Stimulated activated CD4-positive, alpha-beta T cell treated with anti-CD3 and anti-CD28 coated beads, Interleukin-2, amount 100 ng/mL, for 4 hours (primary cell): ENCODE measurements at regions not wholly inside any gene's neighbourhood (a gene's known extent, or its start where the extent isn't known, plus 50 kb on each side); places are given as distances from the start of the nearest gene placed in this dataset.

Experiments
- DNase-seq: peaks from one replicate; pipeline ENCODE4 v3.0.0-alpha.2; 2020; ENCODE audit warnings: low read depth

- no peak for DNase-seq
These were observed 540.8 kb downstream of the SOX6 start for GRCh38 chr11:15815246-15816195.

DNA sequence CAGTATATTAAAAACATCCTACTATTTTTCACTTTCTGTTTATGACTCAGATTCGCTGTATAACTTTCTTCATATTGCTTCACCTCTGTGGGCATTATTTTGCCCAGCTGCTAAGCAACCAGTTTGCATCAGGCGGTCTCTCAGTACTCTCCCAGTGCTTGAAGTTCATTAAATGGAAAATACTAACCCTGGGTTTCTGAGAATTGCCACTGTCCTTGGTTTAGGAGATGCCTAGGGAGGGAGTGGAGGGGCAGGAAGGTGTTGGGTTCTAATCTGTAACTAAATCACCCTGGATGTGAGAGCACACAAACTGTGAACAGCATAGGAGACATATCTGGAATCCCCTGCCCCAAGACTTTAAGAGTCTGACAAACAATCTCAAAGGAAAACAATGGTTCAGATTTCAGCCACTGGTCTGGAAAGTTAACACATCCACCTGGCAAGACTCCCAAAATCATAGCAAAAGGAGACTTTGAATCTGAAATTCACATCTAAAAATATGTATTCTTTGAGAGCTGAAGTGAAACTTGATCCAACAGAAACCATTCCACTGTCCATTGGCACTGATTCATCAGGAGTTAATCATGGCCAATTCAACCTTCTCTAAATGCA, 540.0 kb downstream of the SOX6 start:
- no peak for DNase-seq

- no peak for DNase-seq
These were observed 539.3 kb downstream of the SOX6 start for GRCh38 chr11:15817001-15817400.

GRCh38 chr11:15818132-15818842, 538.1 kb downstream of the SOX6 start:
- no peak for DNase-seq

DNA sequence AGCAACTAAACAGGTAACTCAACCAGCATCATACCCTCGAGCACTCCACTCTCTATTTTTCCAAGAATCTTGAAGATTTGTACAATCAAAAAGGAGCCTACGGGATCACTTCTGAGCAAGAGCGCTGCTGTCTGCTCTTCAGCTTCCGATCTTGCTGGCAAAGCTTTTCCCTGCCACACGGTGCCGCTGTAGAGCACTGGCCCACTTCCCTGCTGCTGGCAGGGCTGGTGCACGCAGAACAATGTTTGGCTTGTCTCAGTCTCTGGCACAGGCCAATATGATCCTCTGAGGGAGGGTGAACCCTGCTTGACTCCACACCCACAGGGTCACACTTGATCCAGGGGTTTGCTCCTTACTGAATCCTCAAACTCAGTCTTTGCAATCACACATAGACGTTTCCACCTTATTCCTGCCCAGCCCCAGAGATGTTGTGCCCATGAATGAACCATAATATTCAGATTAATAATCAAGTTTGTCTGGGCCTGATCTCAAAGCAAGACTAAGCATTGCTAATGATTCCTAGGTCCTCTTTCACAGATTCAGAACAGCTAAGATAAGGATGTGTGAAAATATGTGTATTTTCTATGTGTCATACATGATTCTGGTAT, 536.6 kb downstream of the SOX6 start:
- DNase-seq = peak; percentile 1

DNA sequence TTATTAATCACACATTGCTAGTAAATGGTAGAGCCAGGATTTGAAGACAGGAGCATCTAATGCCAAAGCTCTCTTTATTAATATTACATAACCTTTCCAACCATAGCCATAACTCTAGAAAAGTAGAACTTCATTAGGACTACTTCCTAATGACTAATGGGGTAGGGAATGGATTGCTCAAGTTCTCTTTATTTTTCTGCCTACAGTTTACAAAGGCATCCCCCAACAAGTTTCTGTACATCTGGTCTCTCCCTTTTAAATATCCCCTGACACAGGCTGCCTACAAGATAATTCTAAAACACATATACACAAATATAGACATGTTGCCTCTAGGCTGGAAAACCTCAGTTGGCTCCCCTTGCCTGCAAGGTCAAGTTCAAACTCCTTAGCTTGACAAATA, 534.9 kb downstream of the SOX6 start:
- DNase-seq = no peak

DNA sequence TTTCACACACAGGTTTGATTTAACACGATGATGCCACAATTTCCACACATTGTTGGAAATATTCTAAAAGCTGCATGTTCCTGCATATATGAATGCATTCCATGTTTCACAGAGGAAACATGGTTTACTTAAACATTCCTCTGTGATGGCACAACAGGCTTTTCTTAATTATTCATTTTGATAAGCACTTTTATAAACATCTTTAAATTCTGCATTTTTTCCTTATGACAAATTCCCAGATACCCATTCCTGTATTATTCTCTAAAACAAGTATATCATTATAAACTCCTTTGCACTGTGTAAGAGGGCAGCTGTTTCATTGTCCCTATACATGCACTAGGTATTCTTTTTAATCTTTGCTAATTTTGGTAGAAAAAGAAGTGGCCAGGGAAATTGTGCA, 532.3 kb downstream of the SOX6 start:
- DNase-seq = no peak

- no peak for DNase-seq
These were observed 530.2 kb downstream of the SOX6 start for GRCh38 chr11:15825976-15826650.

DNA sequence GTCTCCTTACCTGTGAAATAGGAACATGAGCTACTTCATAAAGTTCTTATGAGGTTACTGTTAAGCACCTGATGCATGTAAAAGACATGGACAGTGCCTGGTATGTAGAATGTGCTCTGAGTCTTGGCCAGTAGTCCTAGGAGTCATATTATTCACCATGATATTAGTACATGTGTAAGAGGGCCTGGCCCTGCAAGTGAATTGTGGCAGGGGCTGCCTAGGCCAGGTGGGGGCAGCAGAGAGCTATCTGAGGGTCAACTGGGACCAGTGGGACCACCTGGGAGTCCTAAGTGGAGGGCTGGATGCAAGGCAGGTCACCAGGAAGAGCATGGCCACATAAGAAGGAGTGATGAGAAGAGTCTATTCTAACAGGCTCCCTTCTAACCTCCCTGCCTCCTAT, 529.5 kb downstream of the SOX6 start:
- DNase-seq = no peak

- DNase-seq = no peak
These were observed 528.0 kb downstream of the SOX6 start for GRCh38 chr11:15828215-15828853.

DNA sequence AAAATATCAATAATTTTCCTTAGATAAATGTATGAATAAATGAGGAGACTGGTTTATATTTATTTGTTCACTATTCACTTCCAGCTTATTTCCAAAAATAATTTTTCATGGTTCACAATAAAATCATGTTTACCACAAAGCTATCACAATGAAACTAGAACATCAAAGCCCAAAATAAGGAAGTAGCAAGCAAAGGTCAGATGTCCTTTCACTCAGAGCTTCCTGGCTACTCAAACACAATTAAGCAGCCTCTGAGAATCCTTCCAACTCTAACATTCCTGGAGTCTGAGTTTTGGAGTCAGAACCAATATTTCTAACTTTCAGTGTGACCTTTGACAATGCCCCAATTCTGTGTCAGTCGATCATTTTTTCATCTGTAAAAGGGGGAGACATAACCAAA, 527.0 kb downstream of the SOX6 start:
- DNase-seq = no peak

DNA sequence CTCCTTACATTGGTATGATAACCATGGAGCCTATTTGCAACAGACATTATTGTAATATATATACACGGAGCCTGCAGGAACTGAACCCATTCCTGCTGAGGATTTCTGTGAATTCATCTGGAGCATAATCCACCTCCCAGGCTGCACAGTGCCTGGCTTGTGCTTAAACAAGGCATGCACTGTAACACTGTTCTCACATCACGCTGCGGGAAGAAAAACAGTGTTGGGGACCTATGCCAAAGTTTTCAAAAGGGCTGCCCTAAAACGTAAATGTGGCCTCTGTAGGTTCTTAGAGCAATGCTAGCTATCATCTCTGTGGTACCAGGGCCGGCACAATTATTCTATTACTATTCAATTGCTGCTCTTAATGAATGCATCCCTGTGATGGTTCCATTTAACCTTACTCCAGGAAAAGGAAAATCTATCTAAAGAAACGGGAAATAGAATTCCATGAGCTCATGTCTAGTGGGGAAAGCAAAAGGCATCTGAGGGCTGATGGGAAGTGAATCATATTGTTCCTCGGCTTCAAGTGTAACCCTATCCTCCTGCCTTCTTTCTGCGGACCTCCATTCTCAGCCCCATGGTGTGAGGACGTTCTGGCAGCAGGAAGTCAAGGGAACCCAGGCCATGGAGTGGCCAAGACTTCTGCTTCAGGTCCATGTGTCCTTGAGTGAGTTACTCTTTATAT, 525.5 kb downstream of the SOX6 start:
- no peak for DNase-seq

DNA sequence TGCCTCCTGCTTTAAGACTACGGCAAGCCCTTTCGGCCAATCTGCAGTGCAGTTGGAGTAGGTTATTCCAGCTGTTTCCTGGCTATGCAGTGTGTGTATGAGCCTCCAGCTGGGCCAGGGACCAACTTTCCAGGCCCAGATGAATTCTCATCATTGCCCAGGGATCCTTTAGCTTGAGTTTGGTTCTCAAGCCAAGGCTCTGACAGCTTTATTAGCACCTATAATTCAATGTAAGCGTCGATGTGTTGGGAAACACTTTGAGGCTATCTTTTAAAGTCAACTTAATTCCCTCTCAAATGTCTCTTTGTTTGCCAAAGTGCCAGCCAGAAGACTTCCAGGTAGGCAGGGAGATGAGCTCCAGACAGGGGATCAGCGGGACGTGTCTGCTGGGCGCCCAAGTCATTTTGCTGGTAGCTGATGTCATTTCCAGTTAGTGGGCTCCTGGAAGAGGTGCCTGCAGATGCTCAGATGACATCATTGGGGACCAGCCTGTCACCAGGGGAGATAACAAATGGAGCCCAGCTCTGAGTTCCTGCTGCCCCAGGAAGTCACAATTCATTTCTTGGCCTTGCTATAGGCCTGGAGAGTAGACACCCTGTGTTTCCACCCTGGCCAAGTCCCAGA, 520.4 kb downstream of the SOX6 start:
- DNase-seq = no peak

DNA sequence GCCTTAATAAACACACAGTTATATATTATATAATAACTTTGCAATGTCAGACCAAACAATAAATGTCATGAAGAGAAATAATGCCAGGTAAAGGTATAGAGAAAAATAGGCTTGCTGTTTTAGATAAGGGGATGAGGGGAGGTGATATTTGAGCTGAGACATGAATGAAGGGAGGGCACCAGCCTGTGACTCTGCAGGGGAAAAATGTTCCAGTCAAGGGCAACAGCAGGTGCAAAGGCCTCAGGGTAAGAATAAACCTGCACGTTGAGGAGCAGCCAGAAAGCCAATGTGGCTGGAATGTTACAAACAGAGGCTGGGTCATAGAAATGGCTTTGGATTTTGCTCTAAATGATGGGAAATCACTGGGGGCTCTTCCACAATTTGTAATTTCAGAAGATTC, 519.6 kb downstream of the SOX6 start:
- DNase-seq = no peak

- no peak for DNase-seq
These were observed 518.4 kb downstream of the SOX6 start for GRCh38 chr11:15837901-15838489.

GRCh38 chr11:15839061-15839460, 517.3 kb downstream of the SOX6 start:
- no peak for DNase-seq

DNA sequence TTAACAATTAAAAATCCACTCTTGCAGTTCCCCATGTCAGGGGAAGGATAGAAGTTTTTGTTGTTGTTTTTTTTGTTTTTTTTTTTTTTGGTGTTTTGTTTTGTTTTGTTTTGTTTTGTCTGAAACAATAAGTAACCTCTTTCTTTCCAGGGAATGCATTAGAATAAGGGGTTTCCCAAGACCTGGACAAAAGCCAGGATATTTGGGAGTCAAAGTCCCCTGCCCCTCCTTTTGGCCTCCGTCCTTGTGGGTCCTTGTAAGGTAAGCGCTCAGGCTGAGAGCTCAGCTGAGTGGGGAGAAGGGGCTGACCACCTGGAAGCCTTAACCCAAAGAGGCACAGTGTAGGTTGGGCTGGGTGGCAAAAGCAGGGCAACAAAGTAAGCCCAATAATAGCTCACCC, 515.4 kb downstream of the SOX6 start:
- no peak for DNase-seq

GRCh38 chr11:15841931-15842740, 514.2 kb downstream of the SOX6 start:
- DNase-seq = no peak

DNA sequence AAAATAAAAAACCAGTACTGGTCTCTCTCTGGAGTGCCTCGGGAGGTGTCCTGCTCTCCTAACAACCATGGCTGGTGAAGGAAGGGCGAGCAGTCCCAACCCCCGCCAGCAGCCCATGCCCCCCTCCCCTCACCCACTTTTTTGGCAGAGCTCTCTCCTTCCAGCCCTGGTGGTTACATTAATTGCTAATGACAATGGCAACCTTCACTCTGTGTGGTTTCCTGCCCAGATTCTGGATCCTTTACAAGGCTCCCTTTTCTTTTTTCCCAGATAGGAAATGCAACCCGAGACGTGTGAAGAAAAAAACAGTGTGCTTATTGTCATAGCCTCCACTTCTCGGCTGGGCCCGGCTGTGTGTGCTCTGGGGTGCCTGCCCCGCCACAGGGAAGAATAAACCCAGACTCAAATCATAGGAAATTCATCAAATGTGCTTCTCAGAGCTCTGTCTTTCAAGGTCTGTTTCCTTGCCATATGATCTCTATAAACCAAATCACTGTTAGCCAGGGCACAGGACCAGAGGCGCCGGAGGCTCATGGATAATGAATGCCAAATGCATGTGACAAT, 513.0 kb downstream of the SOX6 start:
- no peak for DNase-seq
